Large intestine (tissue), 3 donors: ENCODE measurements at regions not wholly inside any gene's neighbourhood (a gene's known extent, or its start where the extent isn't known, plus 50 kb on each side); places are given as distances from the start of the nearest gene placed in this dataset.

Experiments used
- DNase-seq, 2 donors: peaks; one replicate each; pipeline versions ENCODE4 v3.0.0 to v3.0.0-alpha.2; 2013
- H3K27ac ChIP-seq: one replicate; pipeline ENCODE4 v1.5.1; 2013; ENCODE audit warnings: low read length
- H3K27me3 ChIP-seq: 2 replicates; pipeline ENCODE4 v1.6.1; 2013; ENCODE audit warnings: low read length; ENCODE audit not compliant: control insufficient read depth, insufficient read depth
- H3K36me3 ChIP-seq: 2 replicates; pipeline ENCODE4 v1.6.1; 2013; ENCODE audit warnings: low read length; ENCODE audit not compliant: control insufficient read depth, insufficient read depth
- H3K4me1 ChIP-seq: one replicate; pipeline ENCODE4 v1.6.1; 2013; ENCODE audit warnings: low read length; ENCODE audit not compliant: control insufficient read depth, insufficient read depth
- H3K4me3 ChIP-seq: one replicate; pipeline ENCODE4 v1.5.1; 2013; ENCODE audit warnings: low read length
- H3K9me3 ChIP-seq: one replicate; pipeline ENCODE4 v1.6.1; 2013; ENCODE audit warnings: mild to moderate bottlenecking, low read depth, low read length, moderate library complexity; ENCODE audit not compliant: control insufficient read depth
- WGBS: methylation state at CpG from one replicate; pipeline ENCODE4 v1.1.5; 2013; ENCODE audit warnings: low lambda C conversion rate; ENCODE audit not compliant: insufficient coverage; 5-methylcytosine and 5-hydroxymethylcytosine counted together

DNA sequence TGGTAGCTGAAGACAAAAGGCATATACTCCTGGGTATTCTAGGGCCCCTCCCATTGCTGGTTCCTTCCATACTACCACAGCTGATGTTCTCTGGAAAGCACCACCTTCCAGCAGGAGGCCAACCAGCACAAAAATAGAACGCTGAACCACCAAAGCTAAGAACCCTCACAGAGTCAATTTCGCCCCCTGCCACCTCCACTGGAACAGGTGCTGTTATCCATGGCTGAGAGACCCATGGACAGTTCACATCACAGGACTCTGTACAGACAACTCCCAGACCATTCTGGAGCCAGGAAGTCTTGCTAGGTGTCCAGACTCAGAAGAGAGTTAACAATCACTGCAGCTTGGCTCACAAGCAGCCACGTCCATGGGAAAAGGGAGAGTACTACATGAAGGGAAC is 1851.5 kb upstream of the NUDT12 start:
- no peaks in the 10 kb centered on the region for H3K36me3 ChIP-seq
- H3K4me1 ChIP-seq = no peaks in the 10 kb centered on the region
- H3K9me3 ChIP-seq = no peaks in the 10 kb centered on the region
- no peak for DNase-seq
- H3K4me3 ChIP-seq = no peak overlapping the region
- no peaks in the 10 kb centered on the region for H3K27me3 ChIP-seq
- WGBS = no CpG with 5 or more reads among the region's 3 CpGs
- H3K27ac ChIP-seq = no peak overlapping the region

DNA sequence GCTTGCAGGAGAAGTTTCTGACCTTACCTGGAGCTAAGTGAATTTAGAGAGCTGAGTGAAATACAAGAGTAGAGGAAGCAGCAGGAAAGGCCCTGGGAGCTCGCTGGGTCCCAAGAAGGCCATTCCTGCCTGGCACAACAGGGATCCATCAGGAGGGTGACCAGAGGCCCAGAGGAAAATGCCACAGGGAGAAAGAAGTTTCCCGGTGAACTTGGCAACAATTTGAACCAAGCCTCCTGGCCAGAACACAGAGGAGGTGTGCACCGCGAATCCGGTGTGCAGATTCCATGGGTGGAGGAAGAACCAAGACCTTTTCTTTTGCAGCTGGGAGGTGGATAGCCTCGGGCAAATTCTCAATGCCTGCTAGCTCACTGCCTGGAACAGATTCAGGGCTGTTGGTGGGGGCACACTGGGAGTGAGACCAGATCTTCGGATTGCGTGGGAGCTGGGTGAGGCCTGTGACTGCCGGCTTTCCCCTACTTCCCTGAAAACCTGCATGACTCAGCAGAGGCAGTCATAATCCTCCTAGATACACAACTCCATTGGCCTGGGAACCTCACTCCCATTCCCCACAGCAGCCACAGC is 1850.9 kb upstream of the NUDT12 start:
- no peaks in the 10 kb centered on the region for H3K4me1 ChIP-seq
- no peak for DNase-seq
- no CpG with 5 or more reads among the region's 9 CpGs for WGBS
- H3K4me3 ChIP-seq = no peak overlapping the region
- H3K27me3 ChIP-seq = no peaks in the 10 kb centered on the region
- no peak overlapping the region for H3K27ac ChIP-seq
- no peaks in the 10 kb centered on the region for H3K9me3 ChIP-seq
- no peaks in the 10 kb centered on the region for H3K36me3 ChIP-seq

DNA sequence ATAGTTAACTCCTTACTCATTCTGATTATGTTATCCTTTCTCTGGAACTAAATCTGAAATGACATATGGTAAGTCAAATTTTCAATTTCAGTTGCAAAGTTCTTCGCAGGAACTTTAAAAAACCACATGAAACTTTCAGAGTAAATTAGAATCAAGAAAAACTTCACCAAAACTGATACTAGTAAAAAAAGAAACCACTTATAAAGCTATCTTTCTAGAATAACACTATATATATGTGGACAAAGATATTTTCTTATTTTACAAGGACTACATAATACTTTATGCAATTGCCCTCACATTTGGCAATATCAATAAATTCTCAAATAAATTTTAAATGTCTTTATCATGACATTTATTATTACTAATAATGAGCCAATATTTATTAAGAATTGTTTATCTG is 1847.1 kb upstream of the NUDT12 start:
- H3K4me3 ChIP-seq = no peak overlapping the region
- no peaks in the 10 kb centered on the region for H3K4me1 ChIP-seq
- no peak for DNase-seq
- no peaks in the 10 kb centered on the region for H3K27me3 ChIP-seq
- 100% methylated on average over 1 of the region's 1 CpG for WGBS
- H3K36me3 ChIP-seq = no peaks in the 10 kb centered on the region
- no peaks in the 10 kb centered on the region for H3K9me3 ChIP-seq
- no peak overlapping the region for H3K27ac ChIP-seq

DNA sequence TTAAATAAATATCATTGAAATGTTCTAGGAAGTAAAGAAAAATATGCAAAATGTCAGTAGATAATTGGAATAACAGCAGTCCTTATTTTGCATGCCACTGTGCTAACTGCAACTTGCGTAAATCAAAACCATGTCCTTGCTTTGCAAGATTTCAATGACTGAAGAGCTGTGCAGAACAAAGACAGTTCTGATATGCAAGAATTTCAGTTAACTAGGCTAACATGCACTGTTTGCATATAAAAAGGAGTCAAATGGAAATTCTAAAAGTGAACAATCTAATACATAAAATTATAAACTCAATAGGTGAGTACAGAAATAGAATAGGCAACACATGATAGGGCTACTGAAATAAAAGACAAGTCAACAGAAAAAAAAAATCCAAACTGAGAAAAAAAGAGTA is 1844.6 kb upstream of the NUDT12 start:
- no peaks in the 10 kb centered on the region for H3K4me1 ChIP-seq
- no peaks in the 10 kb centered on the region for H3K36me3 ChIP-seq
- no CpG with 5 or more reads among the region's 1 CpG for WGBS
- DNase-seq = no peak
- H3K9me3 ChIP-seq = no peaks in the 10 kb centered on the region
- no peak overlapping the region for H3K4me3 ChIP-seq
- no peaks in the 10 kb centered on the region for H3K27me3 ChIP-seq
- H3K27ac ChIP-seq = no peak overlapping the region

DNA sequence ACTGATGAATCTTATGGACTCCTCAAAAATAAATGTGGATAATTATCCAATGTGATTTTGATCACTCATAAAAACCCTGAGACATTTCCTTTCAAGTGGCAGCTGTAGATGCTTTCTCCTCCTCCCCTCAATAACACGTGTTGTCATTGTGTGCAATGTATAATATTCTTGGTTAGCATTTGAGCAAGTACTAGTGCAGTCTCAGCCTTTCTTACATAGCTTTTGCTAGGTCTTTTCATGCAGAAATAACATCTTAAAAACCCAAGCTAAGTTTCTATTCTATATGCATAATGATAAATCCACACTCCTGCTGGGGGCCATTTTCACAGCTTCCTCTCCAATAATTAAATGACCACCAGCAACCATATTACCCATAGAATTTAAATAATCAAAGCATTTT is 1835.2 kb upstream of the NUDT12 start:
- 80% methylated on average over 1 of the region's 1 CpG for WGBS
- Histone ChIP-seq H3K36me3 (no peaks in the 10 kb centered on the region), H3K4me3 (no peak overlapping the region), H3K9me3 (no peaks in the 10 kb centered on the region), H3K27ac (no peak overlapping the region), H3K27me3 (no peaks in the 10 kb centered on the region), H3K4me1 (no peaks in the 10 kb centered on the region)
- no peak for DNase-seq

DNA sequence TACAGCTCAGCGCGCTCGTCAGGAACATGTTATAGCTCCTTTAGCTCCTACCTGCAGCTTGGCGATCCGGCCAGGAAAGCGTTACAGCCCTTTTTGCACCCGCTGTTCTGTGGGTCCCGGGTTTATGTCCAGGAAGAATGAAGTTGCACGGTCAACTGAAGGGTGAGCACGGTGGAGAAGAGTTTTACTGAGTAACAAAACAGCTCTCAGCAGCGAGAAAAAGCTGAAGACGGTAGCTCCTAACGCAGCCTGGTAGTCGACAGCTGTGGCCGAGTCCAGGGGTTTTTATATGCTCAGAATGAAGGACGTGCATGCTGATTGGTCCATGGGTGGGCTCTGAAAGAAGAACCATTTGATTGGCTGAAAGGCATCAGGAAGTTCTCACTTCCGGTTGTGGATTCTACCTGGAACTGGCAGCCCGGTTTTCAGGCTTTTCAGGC is 1830.1 kb upstream of the NUDT12 start:
- no peak overlapping the region for H3K27ac ChIP-seq
- peaks cover 5% of the 10 kb centered on the region for H3K9me3 ChIP-seq
- DNase-seq = no peak
- H3K27me3 ChIP-seq = no peaks in the 10 kb centered on the region
- no peaks in the 10 kb centered on the region for H3K4me1 ChIP-seq
- H3K36me3 ChIP-seq = no peaks in the 10 kb centered on the region
- WGBS = 80% methylated on average over 1 of the region's 18 CpGs
- no peak overlapping the region for H3K4me3 ChIP-seq

DNA sequence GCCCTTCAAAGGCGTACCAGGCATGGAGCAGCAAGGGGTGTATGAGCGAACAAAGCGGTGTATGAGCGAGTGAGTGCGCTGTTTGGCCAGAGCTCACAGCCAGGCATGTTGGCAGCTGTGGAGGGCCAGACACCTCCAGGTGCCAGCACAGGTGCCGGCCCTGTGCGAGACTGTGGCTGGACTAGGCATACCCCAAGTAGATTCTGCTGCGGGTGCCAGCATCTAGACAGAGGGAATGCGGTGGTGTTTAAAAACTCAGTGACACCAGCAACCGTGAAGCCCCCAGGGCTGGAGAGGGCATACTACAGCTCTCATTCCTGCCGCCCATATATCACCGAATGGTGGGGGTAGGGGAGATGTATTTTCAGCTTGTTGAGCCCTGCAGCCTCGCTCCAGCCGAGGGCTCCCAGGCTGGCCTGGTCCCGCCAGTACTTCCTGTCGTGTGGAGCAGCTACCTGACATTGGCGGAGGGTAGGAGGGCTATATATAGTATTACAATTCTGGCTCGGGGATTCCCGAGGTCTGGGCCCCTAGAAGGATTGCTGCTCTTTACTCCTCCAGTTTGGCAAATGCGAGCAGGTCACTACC is 1829.6 kb upstream of the NUDT12 start:
- H3K36me3 ChIP-seq = no peaks in the 10 kb centered on the region
- no peak overlapping the region for H3K4me3 ChIP-seq
- no peaks in the 10 kb centered on the region for H3K4me1 ChIP-seq
- no CpG with 5 or more reads among the region's 20 CpGs for WGBS
- H3K27me3 ChIP-seq = no peaks in the 10 kb centered on the region
- no peak overlapping the region for H3K27ac ChIP-seq
- H3K9me3 ChIP-seq = peaks cover 5% of the 10 kb centered on the region
- DNase-seq = no peak

DNA sequence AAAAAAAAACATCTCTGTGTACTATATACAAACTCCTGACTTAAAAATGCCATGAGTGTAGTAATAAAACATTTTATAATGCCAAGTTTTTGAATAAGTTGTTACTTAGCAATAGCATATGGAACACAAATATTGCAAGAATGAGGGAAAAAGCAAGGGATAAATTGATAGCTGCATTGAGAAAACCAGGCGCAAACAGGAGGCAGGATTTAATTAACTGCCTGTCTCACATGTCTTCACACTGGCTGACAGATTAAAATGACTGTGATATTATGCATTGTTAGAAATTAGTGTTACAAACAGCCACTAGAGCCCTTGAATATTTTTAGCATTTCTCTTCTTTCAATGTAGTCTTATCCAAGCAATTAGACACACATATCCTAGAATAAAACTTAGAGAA is 1817.5 kb upstream of the NUDT12 start:
- no peak overlapping the region for H3K27ac ChIP-seq
- H3K36me3 ChIP-seq = no peaks in the 10 kb centered on the region
- no peak for DNase-seq
- H3K4me3 ChIP-seq = no peak overlapping the region
- H3K4me1 ChIP-seq = no peaks in the 10 kb centered on the region
- H3K27me3 ChIP-seq = no peaks in the 10 kb centered on the region
- H3K9me3 ChIP-seq = no peaks in the 10 kb centered on the region
- 100% methylated on average over 1 of the region's 1 CpG for WGBS

DNA sequence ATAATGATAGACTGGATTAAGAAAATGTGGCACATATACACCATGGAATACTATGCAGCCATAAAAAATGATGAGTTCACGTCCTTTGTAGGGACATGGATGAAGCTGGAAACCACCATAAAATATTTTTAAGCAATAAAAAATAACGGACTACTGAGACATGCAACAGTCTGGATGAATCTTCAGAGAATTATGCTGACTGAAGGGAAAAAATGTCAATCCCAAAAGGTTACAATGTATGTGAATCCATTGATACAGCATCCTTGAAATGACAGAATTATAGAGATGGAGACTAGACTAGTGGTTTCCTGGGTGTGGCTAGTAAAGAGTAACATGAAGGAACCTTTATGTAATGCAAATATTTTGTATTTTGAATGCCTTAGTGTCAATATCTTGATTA is 1808.6 kb upstream of the NUDT12 start:
- H3K4me3 ChIP-seq = no peak overlapping the region
- DNase-seq = no peak
- no peaks in the 10 kb centered on the region for H3K9me3 ChIP-seq
- H3K27me3 ChIP-seq = no peaks in the 10 kb centered on the region
- no peaks in the 10 kb centered on the region for H3K36me3 ChIP-seq
- no peaks in the 10 kb centered on the region for H3K4me1 ChIP-seq
- no CpG with 5 or more reads among the region's 2 CpGs for WGBS
- H3K27ac ChIP-seq = no peak overlapping the region

DNA sequence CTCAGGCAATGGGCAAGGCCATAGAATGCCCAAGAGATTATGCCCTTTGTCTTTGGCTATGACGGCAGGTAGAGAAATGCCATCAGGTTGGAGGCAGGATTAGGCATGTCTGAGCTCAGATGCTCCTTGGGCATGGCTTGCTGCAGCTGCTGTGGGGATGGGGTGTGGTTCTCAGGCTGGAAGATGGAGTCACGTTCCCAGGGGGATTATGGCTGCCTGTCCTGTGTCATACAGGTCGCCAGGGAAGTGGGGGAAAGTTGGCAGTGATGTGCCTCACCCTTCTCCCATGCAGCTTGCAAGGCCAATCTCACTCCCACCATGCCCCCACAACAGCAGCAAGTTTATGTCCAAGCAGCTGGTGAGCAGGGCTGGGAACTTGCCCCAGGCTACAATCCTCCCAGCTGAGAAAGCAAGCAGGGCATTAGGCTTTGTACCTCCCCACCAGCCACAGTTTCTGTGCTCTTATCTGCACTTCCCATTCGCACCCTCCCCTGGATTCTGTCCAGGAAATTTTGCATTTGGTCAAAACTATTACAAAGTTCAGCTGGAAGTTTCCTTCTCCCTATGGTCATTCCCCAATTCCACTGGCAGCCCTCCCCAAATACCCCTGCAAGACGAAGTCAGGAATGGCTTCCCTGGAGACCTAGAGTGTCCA is 1788.0 kb upstream of the NUDT12 start:
- H3K27ac ChIP-seq = no peak overlapping the region
- 80% methylated on average over 1 of the region's 5 CpGs for whole genome bisulfite sequencing
- no peak for DNase-seq
- no peaks in the 10 kb centered on the region for H3K9me3 ChIP-seq
- no peaks in the 10 kb centered on the region for H3K4me1 ChIP-seq
- H3K36me3 ChIP-seq = no peaks in the 10 kb centered on the region
- H3K27me3 ChIP-seq = no peaks in the 10 kb centered on the region
- H3K4me3 ChIP-seq = no peak overlapping the region

DNA sequence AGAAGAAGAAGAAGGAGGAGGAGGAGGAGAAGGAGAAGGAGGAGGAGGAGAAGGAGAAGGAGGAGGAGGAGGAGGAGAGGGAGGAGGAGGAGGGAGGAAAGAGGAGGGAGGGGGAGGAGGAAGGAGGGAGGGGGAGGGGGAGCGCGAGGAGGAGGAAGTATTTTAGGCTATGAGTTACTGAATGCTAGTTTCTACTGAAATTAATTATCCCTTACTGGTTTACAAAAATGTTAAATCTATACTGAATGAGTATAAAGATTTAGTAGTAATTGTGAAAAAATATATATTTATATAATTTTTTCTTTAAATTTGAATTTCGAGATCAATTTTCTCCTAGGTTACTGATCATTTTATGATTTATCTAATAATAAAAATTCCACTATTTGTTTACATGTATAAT is 1769.0 kb upstream of the NUDT12 start:
- Histone ChIP-seq H3K9me3 (no peaks in the 10 kb centered on the region), H3K36me3 (no peaks in the 10 kb centered on the region), H3K27ac (no peak overlapping the region), H3K27me3 (no peaks in the 10 kb centered on the region), H3K4me3 (no peak overlapping the region), H3K4me1 (no peaks in the 10 kb centered on the region)
- no peak for DNase-seq
- WGBS = 100% methylated on average over 1 of the region's 3 CpGs
